IMR-90 (cell line): ENCODE measurements at regions not wholly inside any gene's neighbourhood (a gene's known extent, or its start where the extent isn't known, plus 50 kb on each side); places are given as distances from the start of the nearest gene placed in this dataset.

Experiments
- ATAC-seq: fragments of 200-7000 bp; cut with Tn5 transposase; 2 replicates; pipeline ENCODE4 v1.9.1; 2020; ENCODE audit warnings: low read depth, mild to moderate bottlenecking, moderate library complexity
- BruUV-seq: library from RNA; stranded (reverse); fragments of 400-500 nt; replicated peaks from 2 replicates; lab custom pipeline; 2021; lab: Mats Ljungman, UMichigan
- CTCF ChIA-PET: fragments of 300-600 bp; formaldehyde crosslinking; extraction: SDS; loops from one replicate; lab custom pipeline; 2021; ENCODE audit warnings: antibody characterized with exemption; lab: Yijun Ruan, JAX
- POLR2A ChIA-PET: fragments of 300-600 bp; sonication (Branson Sonifier 250); formaldehyde crosslinking; loops from one replicate; lab custom pipeline; 2022; ENCODE audit warnings: antibody characterized with exemption; ENCODE audit not compliant: unreplicated experiment; lab: Charles Lee
- DNase-seq: peaks from one replicate; pipeline ENCODE4 v3.0.0; 2013
- H2AFZ ChIP-seq: replicated peaks from 2 replicates; pipeline ENCODE3; 2013; ENCODE audit warnings: low read length, mild to moderate bottlenecking; ENCODE audit not compliant: poor library complexity
- H2AK5ac ChIP-seq: 2 replicates; pipeline ENCODE4 v1.6.1; 2013; ENCODE audit warnings: low read depth, low read length, inconsistent platforms
- H2AK9ac ChIP-seq: replicated peaks from 2 replicates; pipeline ENCODE3; 2013; ENCODE audit warnings: mild to moderate bottlenecking, low read depth, low read length, moderate library complexity; ENCODE audit not compliant: poor library complexity
- H2BK120ac ChIP-seq: 2 replicates; pipeline ENCODE4 v1.6.1; 2013; ENCODE audit warnings: low read depth, low read length, inconsistent platforms
- H2BK15ac ChIP-seq: 3 replicates; pipeline ENCODE4 v1.6.1; 2013; ENCODE audit warnings: low read depth, low read length, inconsistent platforms
- H2BK20ac ChIP-seq: 2 replicates; pipeline ENCODE4 v1.6.1; 2013; ENCODE audit warnings: low read depth, mild to moderate bottlenecking, inconsistent platforms, low read length, moderate library complexity
- H2BK5ac ChIP-seq: 2 replicates; pipeline ENCODE4 v1.6.1; 2013; ENCODE audit warnings: mild to moderate bottlenecking, low read depth, low read length, inconsistent platforms; ENCODE audit not compliant: poor library complexity, severe bottlenecking
- H3K14ac ChIP-seq: replicated peaks from 2 replicates; pipeline ENCODE4 v1.6.1; 2013; ENCODE audit warnings: low read depth, low read length, inconsistent platforms
- H3K18ac ChIP-seq: 2 replicates; pipeline ENCODE4 v1.6.1; 2013; ENCODE audit warnings: low read depth, low read length, control low read depth
- H3K23ac ChIP-seq: 2 replicates; pipeline ENCODE4 v1.6.1; 2013; ENCODE audit warnings: low read depth, low read length, inconsistent platforms
- H3K27ac ChIP-seq: 2 replicates; pipeline ENCODE4 v1.5.1; 2013; ENCODE audit warnings: mild to moderate bottlenecking, control low read depth, low read length; ENCODE audit not compliant: insufficient read depth
- H3K27me3 ChIP-seq: 2 replicates; pipeline ENCODE4 v1.6.1; 2013; ENCODE audit warnings: low read length; ENCODE audit not compliant: control insufficient read depth, insufficient read depth
- H3K36me3 ChIP-seq: 2 replicates; pipeline ENCODE4 v1.6.1; 2013; ENCODE audit warnings: low read length, mixed read lengths; ENCODE audit not compliant: control insufficient read depth, insufficient read depth
- H3K4ac ChIP-seq: 2 replicates; pipeline ENCODE4 v1.6.1; 2013; ENCODE audit warnings: low read depth, low read length, inconsistent platforms
- H3K4me1 ChIP-seq: 2 replicates; pipeline ENCODE4 v1.6.1; 2013; ENCODE audit warnings: low read length, mixed read lengths; ENCODE audit not compliant: control insufficient read depth, insufficient read depth
- H3K4me2 ChIP-seq: 2 replicates; pipeline ENCODE4 v1.6.1; 2013; ENCODE audit warnings: low read depth, mild to moderate bottlenecking, control low read depth, low read length, moderate library complexity
- H3K4me3 ChIP-seq: 2 replicates; pipeline ENCODE4 v1.5.1; 2013; ENCODE audit warnings: low read depth, mild to moderate bottlenecking, control low read depth, low read length, moderate library complexity; ENCODE audit not compliant: insufficient read depth
- H3K56ac ChIP-seq: 2 replicates; pipeline ENCODE4 v1.6.1; 2013; ENCODE audit warnings: low read length, inconsistent platforms; ENCODE audit not compliant: insufficient read depth; ENCODE audit errors: extremely low read depth
- H3K79me1 ChIP-seq, 2 experiments: 2 replicates each; pipeline ENCODE4 v1.6.1; 2013; ENCODE audit warnings: low read length in 2 of 2, inconsistent platforms in 1 of 2, low read depth in 1 of 2
- H3K9ac ChIP-seq: 2 replicates; pipeline ENCODE4 v1.6.1; 2013; ENCODE audit warnings: low read depth, low read length, control low read depth
- H3K9me1 ChIP-seq: 2 replicates; pipeline ENCODE4 v1.6.1; 2013; ENCODE audit warnings: low read length, inconsistent platforms; ENCODE audit not compliant: insufficient read depth
- H3K9me3 ChIP-seq: 2 replicates; pipeline ENCODE4 v1.6.1; 2013; ENCODE audit warnings: low read length; ENCODE audit not compliant: control insufficient read depth, insufficient read depth
- H4K20me1 ChIP-seq: 2 replicates; pipeline ENCODE4 v1.6.1; 2013; ENCODE audit warnings: low read length, inconsistent platforms; ENCODE audit not compliant: insufficient read depth
- H4K5ac ChIP-seq: 2 replicates; pipeline ENCODE4 v1.6.1; 2013; ENCODE audit warnings: mild to moderate bottlenecking, low read depth, low read length, control low read depth
- H4K8ac ChIP-seq, 2 experiments: 2 replicates each; pipeline ENCODE4 v1.6.1; 2013; ENCODE audit warnings: low read depth in 2 of 2, low read length in 2 of 2, control low read depth in 1 of 2, inconsistent platforms in 1 of 2
- H4K91ac ChIP-seq: 2 replicates; pipeline ENCODE4 v1.6.1; 2013; ENCODE audit warnings: low read depth, low read length, inconsistent platforms; ENCODE audit not compliant: insufficient read depth
- CEBPB ChIP-seq: IDR thresholded peaks from 2 replicates; pipeline ENCODE4 v1.6.1; 2012; ENCODE audit warnings: low read depth, low read length, improper control_type of control experiment
- CTCF ChIP-seq: conservative IDR thresholded peaks from 2 replicates; pipeline ENCODE4 v1.5.1; 2012; ENCODE audit warnings: mild to moderate bottlenecking, low read depth, low read length, improper control_type of control experiment
- ELK1 ChIP-seq: fragments of 150-350 bp; IDR thresholded peaks from 2 replicates; pipeline ENCODE4 v1.6.1; 2016; ENCODE audit warnings: low read depth, mild to moderate bottlenecking, low read length, moderate library complexity, borderline replicate concordance
- FOS ChIP-seq: fragments of 150-350 bp; IDR thresholded peaks from 2 replicates; pipeline ENCODE4 v1.6.1; 2016; ENCODE audit warnings: low read depth, low read length
- MAFK ChIP-seq: IDR thresholded peaks from 2 replicates; pipeline ENCODE4 v1.6.1; 2012; ENCODE audit warnings: low read depth, low read length, improper control_type of control experiment
- MAZ ChIP-seq: IDR thresholded peaks from 2 replicates; pipeline ENCODE4 v1.6.1; 2012; ENCODE audit warnings: low read depth, mild to moderate bottlenecking, low read length, improper control_type of control experiment, moderate library complexity, borderline replicate concordance
- MXI1 ChIP-seq: IDR thresholded peaks from 2 replicates; pipeline ENCODE4 v1.6.1; 2012; ENCODE audit warnings: low read depth, mild to moderate bottlenecking, low read length, moderate library complexity, borderline replicate concordance
- POLR2A ChIP-seq: IDR thresholded peaks from 2 replicates; pipeline ENCODE4 v1.6.1; 2012; ENCODE audit warnings: mild to moderate bottlenecking, low read depth, low read length
- RAD21 ChIP-seq: IDR thresholded peaks from 2 replicates; pipeline ENCODE4 v1.6.1; 2012; ENCODE audit warnings: low read length, improper control_type of control experiment
- RCOR1 ChIP-seq: IDR thresholded peaks from 2 replicates; pipeline ENCODE4 v1.6.1; 2012; ENCODE audit warnings: mild to moderate bottlenecking, low read length, improper control_type of control experiment; ENCODE audit not compliant: insufficient replicate concordance
- RFX5 ChIP-seq: IDR thresholded peaks from 2 replicates; pipeline ENCODE4 v1.8.0; 2012; ENCODE audit warnings: low read depth, mild to moderate bottlenecking, low read length, moderate library complexity
- SMC3 ChIP-seq: fragments of 150-350 bp; IDR thresholded peaks from 2 replicates; pipeline ENCODE4 v1.6.1; 2016; ENCODE audit warnings: low read depth, mild to moderate bottlenecking, antibody characterized with exemption, low read length, moderate library complexity
- dilution Hi-C: fragments of 300-500 bp; cut with HindIII; formaldehyde crosslinking; loops from one replicate; pipeline ENCODE4 v1.14.3; 2018; ENCODE audit warnings: low sequenced_read_pairs; ENCODE audit not compliant: unreplicated experiment
- in situ Hi-C: fragments of 300-500 bp; cut with MboI; formaldehyde crosslinking; loops from 3 replicates; pipeline ENCODE4 v1.14.3; 2019; ENCODE audit warnings: low sequenced_read_pairs, inconsistent platforms, mixed read lengths
- intact Hi-C: fragments of 100-400 bp; cut with micrococcal nuclease; formaldehyde crosslinking; loops from 2 replicates; pipeline ENCODE4 v1.10.0; 2022

- H3K23ac ChIP-seq: no peak overlapping the region
- H2AFZ ChIP-seq: no peak overlapping the region
- no peak overlapping the region for H2BK120ac ChIP-seq
- DNase-seq: no peak
- no peak overlapping the region for H2BK20ac ChIP-seq
- no peaks in the 10 kb centered on the region for H3K79me1 ChIP-seq
- no peaks in the 10 kb centered on the region for H3K9me1 ChIP-seq
- H2BK5ac ChIP-seq: no peak overlapping the region
- H2AK5ac ChIP-seq: no peak overlapping the region
- CTCF ChIA-PET: no interaction called here
- no peak overlapping the region for H3K4me3 ChIP-seq
- no peak for TF ChIP-seq SMC3
- no peak for TF ChIP-seq ELK1
- TF ChIP-seq MAZ: no peak
- no peak for TF ChIP-seq MXI1
- no peak for TF ChIP-seq RCOR1
- TF ChIP-seq MAFK: no peak
- no peak for TF ChIP-seq FOS
- TF ChIP-seq POLR2A: no peak
- TF ChIP-seq RFX5: no peak
- TF ChIP-seq CTCF: no peak
- TF ChIP-seq CEBPB: no peak
- no peak for TF ChIP-seq RAD21
- BruUV-seq: no TSS peak
- H3K4me2 ChIP-seq: no peak overlapping the region
- ATAC-seq: no peak
- in situ Hi-C loops (no loop called here), dilution Hi-C loops (no loop called here), intact Hi-C loops (no loop called here)
- H3K4me1 ChIP-seq: no peaks in the 10 kb centered on the region
- H2AK9ac ChIP-seq: no peak overlapping the region
- H2BK15ac ChIP-seq: no peak overlapping the region
- H3K27me3 ChIP-seq: peaks cover 4% of the 10 kb centered on the region
- H3K36me3 ChIP-seq: no peaks in the 10 kb centered on the region
- POLR2A ChIA-PET: no interaction called here
- H3K27ac ChIP-seq: no peak overlapping the region
- H4K91ac ChIP-seq: no peak overlapping the region
- H3K14ac ChIP-seq: no peak overlapping the region
- no peak overlapping the region for H3K56ac ChIP-seq
- H3K4ac ChIP-seq: no peak overlapping the region
- H4K8ac ChIP-seq: no peak overlapping the region
- H3K18ac ChIP-seq: no peak overlapping the region
- no peaks in the 10 kb centered on the region for H3K9me3 ChIP-seq
- H3K9ac ChIP-seq: no peak overlapping the region
- no peaks in the 10 kb centered on the region for H4K20me1 ChIP-seq
- no peak overlapping the region for H4K5ac ChIP-seq
Measured at GRCh38 chr17:55663400-55663799, 59.3 kb downstream of the TMEM100 start.
